T-helper 1 cell treated with Interleukin-12 subunit alpha and Interleukin-12 subunit beta and Interleukin-4 antibody, amounts not matched to agents 30 ng/mL and 1 ng/mL, for 36 hours (primary cell): ENCODE measurements at regions not wholly inside any gene's neighbourhood (a gene's known extent, or its start where the extent isn't known, plus 50 kb on each side); places are given as distances from the start of the nearest gene placed in this dataset.

Experiments
- intact Hi-C: fragments of 100-400 bp; cut with micrococcal nuclease; formaldehyde crosslinking; loops from one replicate; pipeline ENCODE4 v1.15.1; 2024

DNA sequence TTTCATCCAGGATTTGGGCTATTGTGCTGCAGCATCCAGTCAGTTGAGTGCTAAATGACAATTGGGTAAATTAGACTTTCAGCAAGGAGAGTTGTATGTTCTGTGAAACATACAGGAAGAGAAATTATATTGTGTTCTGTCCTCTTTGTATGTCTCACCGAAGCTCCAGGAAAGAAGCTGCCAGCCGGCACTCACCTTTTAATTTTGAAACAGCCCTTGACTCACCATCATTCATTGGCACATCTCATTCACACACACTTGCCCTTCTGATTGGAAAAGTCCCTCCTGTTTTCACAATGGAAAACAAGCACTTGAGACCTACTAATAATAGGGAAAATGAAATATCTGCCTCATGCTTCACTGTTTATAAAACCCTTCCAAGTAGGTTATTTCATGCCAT lies 495.6 kb downstream of the RPS24 start:
- intact Hi-C loops, result no loop called here

DNA sequence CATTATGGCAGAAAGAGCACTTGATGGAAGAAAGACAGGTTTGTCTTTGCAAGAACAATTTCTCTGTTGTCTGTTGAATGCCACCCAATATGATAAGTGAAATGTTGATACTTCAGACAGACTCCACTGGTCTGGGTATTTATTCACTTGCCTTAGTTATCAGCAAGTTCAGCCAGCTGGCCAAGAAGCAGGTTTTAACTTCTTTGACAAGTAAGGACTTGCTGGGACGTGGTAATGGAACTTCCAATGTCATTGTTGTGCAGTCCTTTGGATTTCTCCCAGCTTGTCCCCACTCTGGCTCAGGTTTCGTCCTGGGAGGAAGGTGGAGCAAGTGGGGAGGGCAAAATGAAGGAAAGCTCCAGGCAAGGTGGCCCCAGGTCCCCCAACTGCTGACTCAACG lies 497.4 kb downstream of the RPS24 start:
- intact Hi-C loops, result no loop called here

DNA sequence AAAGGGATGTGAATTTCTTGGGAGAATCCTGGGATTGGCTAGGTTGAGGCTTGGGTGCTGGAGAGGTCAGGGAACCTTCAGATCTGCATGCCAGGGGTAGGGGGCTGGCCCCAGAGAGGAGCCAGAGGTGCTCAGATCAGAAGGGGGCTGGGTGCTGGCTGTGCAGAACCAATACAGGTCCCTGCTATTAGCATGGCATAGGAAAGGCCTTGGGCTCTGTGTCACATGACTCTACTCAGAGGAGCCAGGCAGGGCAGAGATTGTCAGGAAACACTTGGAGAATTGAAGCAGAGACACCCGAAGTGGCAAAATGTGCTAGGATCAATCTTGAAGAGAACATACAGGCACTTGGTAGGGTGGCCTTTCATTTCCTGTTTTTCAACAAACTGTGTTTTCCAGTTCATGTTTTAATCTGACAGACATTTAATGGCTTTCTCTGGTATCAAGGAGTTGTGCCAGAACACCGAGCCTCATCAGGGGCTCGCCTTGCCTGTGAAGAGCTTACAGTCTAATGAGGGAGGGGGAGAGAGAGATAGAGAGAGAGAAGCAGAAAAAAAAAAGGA lies 498.9 kb downstream of the RPS24 start:
- intact Hi-C loops, result no loop called here

- intact Hi-C loops, result no loop called here
Measured at GRCh38 chr10:78533098-78533497, 499.4 kb downstream of the RPS24 start.

DNA sequence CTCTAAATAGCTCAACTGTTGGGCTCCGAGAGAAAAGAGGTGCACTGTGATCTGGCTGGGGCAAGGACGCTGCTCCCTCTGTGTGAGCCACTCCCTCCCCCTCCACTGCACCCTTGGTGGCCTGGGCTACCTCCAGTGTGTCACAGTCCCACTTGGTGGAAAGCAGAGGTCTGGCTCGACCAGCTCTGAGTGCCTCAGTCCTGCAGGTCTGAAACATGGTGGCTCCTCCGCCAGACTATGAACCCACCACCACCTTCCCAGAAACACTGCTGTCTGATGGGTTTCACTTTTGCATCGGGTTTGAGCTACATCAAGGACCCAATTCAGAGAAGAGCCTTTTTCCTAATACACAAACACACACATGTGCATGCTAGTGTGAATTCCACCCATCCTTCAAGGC lies 500.1 kb downstream of the RPS24 start:
- intact Hi-C loops, result no loop called here

GRCh38 chr10:78535716-78536218 lies 502.1 kb downstream of the RPS24 start:
- intact Hi-C loops, result no loop called here

DNA sequence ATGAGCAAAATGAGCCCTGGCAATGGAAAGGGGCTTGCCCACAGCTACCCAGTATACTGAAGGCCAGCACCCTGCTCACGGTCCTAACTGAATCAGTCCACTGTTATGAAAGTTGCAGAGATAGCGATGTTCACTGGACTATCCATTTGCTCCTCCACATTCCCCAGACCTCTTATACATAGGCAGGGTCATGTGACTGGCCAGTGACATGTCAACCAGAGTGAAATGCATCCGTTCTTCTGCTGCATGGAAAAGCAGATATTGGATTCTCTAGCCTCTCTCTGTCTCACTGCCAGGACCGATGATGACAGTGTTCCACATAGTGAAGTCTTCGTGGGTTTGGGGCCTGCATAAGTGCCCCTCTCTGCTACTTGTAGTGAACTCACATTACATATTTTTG lies 503.4 kb downstream of the RPS24 start:
- intact Hi-C loops, result no loop called here

DNA sequence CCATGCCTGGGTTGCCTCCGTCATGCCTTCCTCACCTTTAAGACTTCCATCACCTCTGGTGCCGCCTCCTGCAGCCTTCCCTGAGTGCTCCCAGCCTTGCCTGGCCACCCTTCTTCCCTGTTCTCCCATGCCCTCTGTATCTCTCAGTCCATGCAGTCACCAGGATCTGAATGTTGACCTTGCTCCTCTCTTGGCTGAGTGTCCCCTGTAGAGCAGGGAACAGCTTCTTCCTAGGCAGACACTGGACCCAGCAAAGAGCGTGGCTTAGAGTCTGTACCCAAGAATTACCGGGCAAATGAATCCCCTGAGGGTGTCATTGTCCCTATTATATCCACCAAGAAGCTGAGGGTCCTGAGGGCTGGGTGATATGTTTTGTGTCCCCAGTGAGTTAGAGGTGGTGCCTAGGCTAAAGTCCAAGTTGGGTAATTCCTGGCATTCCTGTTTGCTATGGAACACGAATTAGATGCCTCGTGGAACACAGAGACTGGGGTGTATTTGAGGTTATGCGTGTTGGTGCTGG lies 505.6 kb downstream of the RPS24 start:
- intact Hi-C loops, result no loop called here

DNA sequence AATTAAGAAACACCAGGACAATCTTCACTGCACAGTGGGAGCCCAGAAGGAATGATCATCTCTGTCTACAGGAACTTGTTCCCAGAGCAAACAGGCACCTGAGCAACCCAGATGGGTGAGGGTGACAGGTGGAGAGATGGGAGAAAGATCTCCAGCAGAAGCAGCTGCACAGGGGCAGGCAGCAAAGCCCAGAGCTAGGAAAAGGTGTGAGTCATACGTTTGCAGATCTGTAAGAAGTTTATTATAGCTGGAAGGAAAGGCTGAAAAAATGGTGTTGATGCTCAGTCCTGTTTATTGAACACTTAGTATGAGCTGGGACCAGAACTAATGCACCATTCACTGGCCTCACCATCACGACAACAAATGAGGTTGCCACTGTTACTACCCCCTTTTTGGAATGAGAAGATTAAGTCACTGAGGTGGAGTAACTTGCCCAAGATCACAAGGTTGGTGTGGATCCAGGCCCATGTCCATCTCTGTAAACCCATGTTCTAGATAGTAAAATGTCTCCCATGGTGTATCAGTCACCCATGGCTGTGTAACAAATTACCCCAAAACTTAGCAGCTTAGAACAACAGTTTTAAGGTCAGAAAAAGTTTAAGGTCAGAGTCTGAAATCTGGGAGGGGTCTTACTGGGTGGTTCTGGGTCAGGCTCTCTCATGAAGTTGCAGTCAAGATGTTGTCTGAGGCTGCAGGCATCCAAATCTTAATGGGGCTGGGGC lies 506.9 kb downstream of the RPS24 start:
- intact Hi-C loops, result no loop called here

GRCh38 chr10:78541481-78542140 lies 507.9 kb downstream of the RPS24 start:
- intact Hi-C loops, result no loop called here

DNA sequence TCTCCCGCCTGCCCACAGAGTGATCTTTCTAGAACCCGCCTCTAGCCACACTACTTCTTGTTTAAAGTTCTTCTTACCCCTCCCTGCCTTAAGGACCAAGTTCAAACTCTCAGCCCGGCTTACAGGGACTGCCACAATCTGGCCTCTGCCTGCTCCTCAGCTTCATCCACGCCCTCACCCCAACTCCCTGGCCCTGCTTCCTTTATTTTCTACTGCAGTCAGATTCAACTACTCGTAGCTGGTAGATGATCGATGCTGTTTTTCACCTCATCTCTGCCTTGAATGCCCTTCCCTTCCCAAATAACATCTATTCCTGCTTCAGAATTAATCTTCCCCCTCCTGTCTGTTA lies 508.5 kb downstream of the RPS24 start:
- intact Hi-C loops, result no loop called here

GRCh38 chr10:78542521-78542920 lies 508.9 kb downstream of the RPS24 start:
- intact Hi-C loops, result no loop called here

DNA sequence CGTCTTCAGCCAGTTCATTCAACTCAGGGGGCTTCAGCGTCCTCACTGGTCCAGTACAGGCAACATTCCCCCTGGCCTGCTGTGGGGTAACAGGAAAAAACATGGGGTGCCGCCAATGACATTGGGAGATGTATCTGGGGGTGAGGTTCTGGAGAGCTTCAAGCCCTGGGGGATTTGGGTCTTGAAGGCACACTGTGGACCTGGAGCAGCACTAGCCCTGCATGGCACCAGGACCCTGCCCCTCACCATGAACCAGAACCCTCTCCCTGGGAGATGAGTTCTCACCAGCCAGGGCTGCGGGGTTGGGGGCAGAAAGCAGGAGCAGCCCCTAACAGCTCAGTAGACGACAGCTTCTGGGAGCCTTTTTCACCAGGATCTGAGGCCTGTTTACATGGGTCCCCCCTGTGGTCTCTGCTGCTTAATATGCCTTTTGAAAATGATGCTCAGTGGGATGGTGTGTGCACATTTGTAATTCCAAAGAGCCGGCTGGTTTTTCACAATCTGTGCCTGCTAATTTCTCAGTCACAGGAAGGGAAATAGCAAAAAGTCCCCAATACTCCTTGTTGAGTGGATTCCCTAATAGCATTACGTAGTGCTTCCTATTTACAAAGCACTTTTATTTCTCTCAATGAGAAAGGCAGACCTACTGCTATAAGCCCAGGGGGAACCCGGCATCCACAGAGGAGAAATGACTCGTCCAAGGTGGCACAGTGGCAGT lies 509.5 kb downstream of the RPS24 start:
- intact Hi-C loops, result no loop called here

- intact Hi-C loops, result no loop called here
Measured at GRCh38 chr10:78543749-78544362, 510.2 kb downstream of the RPS24 start.

GRCh38 chr10:78544423-78545090 lies 510.9 kb downstream of the RPS24 start:
- intact Hi-C loops, result no loop called here

- intact Hi-C loops, result no loop called here
Measured at GRCh38 chr10:78545756-78546155, 512.1 kb downstream of the RPS24 start.

DNA sequence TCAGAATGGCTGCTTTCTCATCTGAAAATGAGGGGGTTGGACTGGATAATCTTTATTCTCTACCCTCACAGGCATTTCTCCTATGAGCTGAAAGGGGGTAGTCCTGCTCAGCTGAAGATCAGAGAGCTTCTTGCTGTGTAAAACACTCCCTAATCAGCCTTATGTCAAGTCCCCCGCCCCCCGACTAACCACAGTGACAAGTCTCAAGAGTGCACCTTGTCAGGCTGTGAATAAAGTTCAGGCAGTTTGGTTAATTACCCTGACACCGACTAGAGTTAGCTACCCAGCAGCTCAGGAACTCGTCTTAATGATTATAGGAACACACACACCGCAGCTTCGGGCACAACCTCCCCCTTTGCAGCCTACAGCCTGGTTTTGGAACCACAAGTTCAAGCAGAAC lies 513.7 kb downstream of the RPS24 start:
- intact Hi-C loops, result no loop called here

DNA sequence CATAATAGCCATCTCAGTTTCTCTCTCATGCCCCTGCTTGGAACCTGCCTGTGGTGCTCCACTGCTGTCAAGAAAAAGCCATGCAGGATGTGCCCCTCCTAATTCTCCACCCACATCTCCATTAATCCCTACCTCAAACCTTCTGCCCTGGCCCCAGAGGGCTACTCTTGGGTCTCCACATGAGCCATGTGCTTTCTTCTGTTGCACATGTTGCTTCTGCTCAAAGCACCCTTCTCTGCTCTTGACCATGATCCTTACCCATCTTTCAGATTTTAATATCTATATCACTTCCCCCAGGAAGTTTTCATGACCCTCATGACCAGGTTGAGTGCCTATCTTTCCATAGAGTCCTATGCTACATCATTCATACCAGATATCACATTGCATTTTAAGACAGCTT lies 514.2 kb downstream of the RPS24 start:
- intact Hi-C loops, result no loop called here

DNA sequence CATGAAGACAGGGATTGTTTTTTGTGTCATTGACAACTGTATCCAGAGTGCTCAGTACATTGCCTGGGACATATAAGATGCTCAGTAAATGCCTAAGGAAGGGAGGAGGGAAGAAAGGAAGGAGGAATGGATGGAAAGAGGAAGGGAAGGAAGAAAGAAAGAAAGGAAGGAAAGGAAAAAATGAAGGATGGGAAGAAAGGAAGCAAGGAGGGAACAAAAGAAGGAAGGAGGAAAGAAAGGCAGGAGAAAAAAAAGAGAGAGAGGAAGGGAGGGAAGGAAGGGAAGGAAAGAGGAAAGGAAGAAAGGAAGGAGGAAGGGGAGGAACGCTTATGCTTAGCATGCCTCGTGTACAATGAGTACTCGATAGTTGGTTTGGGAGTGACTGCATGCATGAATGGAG lies 514.7 kb downstream of the RPS24 start:
- intact Hi-C loops, result no loop called here

DNA sequence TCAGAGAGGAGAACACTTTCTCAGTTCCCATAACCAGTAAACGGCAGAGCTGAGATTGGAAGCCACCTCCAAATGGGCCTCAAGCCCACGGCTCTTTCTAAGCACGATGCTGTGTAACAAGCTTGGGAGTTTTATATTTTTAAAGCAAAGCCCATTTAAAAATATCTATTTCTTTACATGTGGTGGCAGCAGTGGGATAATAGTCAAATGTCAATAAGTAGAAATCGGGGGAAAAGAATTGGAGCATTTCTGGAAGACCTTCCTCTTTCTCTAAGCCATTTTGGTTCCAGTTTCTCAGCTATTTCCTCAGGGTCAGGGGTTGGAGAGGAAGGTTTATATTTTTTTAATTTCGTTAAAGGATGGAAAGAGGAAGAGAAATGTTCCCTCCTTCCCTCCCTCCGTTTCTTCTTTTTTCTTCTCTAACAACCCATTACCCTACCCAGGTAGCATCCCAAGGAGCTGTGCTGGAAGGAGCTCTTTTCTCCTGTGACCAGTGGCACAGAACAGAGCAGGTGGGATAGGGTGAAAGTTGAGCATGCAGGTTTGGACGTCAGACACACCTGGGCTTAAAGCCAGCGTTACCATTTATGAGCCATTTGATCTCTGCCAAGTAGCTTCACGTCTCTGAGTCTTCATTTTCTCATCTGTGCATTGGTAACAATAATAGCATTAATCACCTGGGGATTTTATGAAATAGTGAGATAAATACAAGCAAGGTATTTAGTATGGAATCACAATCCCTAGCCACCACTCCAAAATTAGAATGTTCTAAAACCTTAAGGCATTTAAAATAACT lies 515.7 kb downstream of the RPS24 start:
- intact Hi-C loops, result no loop called here
